Neural cell (in vitro differentiated cells): ENCODE measurements at regions not wholly inside any gene's neighbourhood (a gene's known extent, or its start where the extent isn't known, plus 50 kb on each side); places are given as distances from the start of the nearest gene placed in this dataset.

Experiments
- CTCF ChIP-seq: fragments of 450-650 bp; IDR thresholded peaks from 2 replicates; pipeline ENCODE4 v1.5.1; 2014; ENCODE audit warnings: antibody characterized with exemption, mild to moderate bottlenecking, moderate library complexity; ENCODE audit not compliant: poor library complexity, severe bottlenecking
- EP300 ChIP-seq: fragments of 450-650 bp; conservative IDR thresholded peaks from 2 replicates; pipeline ENCODE4 v1.6.1; 2014; ENCODE audit warnings: antibody characterized with exemption, mild to moderate bottlenecking, moderate library complexity; ENCODE audit not compliant: poor library complexity, severe bottlenecking
- EZH2 ChIP-seq: fragments of 200-600, 300-800 bp; shearing (Covaris generic), sonication (generic); IDR thresholded peaks from 2 replicates; pipeline ENCODE4 v1.6.1; 2014; ENCODE audit warnings: antibody characterized with exemption, low read length, borderline replicate concordance, mild to moderate bottlenecking; ENCODE audit not compliant: insufficient read depth, poor library complexity, severe bottlenecking
- MXI1 ChIP-seq: fragments of 450-650 bp; conservative IDR thresholded peaks from 2 replicates; pipeline ENCODE4 v1.6.1; 2014; ENCODE audit warnings: antibody characterized with exemption, mild to moderate bottlenecking; ENCODE audit not compliant: poor library complexity, severe bottlenecking
- POLR2AphosphoS5 ChIP-seq: IDR thresholded peaks from 2 replicates; pipeline ENCODE4 v1.6.1; 2012
- RAD21 ChIP-seq: fragments of 450-650 bp; conservative IDR thresholded peaks from 2 replicates; pipeline ENCODE4 v1.6.1; 2014; ENCODE audit warnings: antibody characterized with exemption, mild to moderate bottlenecking, moderate library complexity
- REST ChIP-seq: IDR thresholded peaks from 2 replicates; pipeline ENCODE4 v1.6.1; 2012; ENCODE audit warnings: borderline replicate concordance
- SMC3 ChIP-seq: fragments of 450-650 bp; conservative IDR thresholded peaks from 2 replicates; pipeline ENCODE4 v1.6.1; 2014; ENCODE audit warnings: antibody characterized with exemption, mild to moderate bottlenecking, moderate library complexity; ENCODE audit not compliant: poor library complexity
- TAF1 ChIP-seq: IDR thresholded peaks from 2 replicates; pipeline ENCODE4 v1.6.1; 2012; ENCODE audit warnings: low read depth

- TF ChIP-seq CTCF (no peak), POLR2AphosphoS5 (no peak), REST (no peak), EP300 (no peak), MXI1 (no peak), EZH2 (no peak), TAF1 (no peak), SMC3 (no peak), RAD21 (no peak)
Observed at GRCh38 chr4:100087743-100088142, 102.5 kb downstream of the DDIT4L start.
